GM12892 (cell line): ENCODE measurements at regions not wholly inside any gene's neighbourhood (a gene's known extent, or its start where the extent isn't known, plus 50 kb on each side); places are given as distances from the start of the nearest gene placed in this dataset.

Source experiments
- POLR2A ChIP-seq: IDR thresholded peaks from 2 replicates; pipeline ENCODE4 v1.6.1; 2011; ENCODE audit warnings: low read depth, low read length, control low read depth
- POLR2AphosphoS5 ChIP-seq: IDR thresholded peaks from 2 replicates; pipeline ENCODE4 v1.6.1; 2011; ENCODE audit warnings: low read depth, low read length, control low read depth

DNA sequence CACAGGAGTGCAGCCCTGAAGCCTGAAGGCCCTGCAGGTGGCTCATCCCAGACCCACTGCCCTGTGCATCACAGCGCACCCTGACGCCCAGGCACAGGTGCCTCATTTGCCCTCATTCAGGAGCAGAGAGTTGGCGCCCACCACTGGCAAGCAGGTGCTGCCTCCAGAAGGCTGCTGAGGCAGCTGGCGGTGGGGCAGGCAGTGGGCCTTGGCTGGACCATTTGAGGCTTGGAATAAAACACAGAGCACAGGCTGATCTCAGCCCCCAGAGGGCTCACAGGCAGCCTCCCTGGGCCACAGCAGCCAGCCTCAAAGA, 1151.9 kb downstream of the BRD1 start:
- TF ChIP-seq POLR2A (no peak), POLR2AphosphoS5 (no peak)
